ENCODE measurements at regions not wholly inside any gene's neighbourhood (a gene's known extent, or its start where the extent isn't known, plus 50 kb on each side); places are given as distances from the start of the nearest gene placed in this dataset.

DNA sequence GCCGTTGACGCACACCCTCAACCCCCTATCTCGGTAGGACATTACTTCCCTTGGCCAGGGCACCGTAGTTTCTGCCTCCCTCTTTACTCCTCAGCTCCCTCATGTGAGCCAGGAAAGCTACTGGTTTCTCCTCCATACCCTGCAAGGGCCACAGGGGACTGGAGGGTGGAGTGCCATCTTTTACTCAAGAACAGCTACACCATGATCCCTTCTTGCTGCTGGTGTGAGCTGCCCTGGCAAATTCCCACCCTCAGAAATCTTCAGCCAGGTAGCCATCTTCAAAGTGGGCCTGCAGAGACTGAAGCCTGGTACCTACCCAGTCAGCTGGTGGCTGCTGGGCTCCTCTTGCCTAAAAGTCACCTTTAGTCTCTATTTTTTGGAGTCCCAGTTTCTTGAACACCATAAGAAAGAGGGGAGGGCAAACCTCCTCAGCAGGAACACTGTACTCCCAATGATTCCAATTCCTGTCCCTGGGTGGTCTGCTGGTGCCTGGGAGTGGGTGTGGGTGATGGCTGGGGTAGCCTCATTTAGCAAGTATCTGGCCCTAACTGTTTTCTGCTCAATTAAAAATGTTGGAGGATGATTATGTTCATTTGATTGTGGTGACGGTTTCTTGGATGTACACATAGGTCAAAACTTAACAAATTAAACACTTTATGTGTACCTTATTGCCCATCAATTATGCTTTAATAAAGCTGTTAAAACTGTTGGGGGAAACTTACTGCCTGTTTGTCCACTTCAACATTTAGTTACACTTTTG is 105.0 kb upstream of the NPY start:
- TF ChIP-seq EZH2 (IDR thresholded peaks at IDR 0.05; ENCODE audit: insufficient read depth, poor library complexity, severe bottlenecking) (no peak), EZH2phosphoT487 (IDR thresholded peaks at IDR 0.05; ENCODE audit: insufficient read depth, low read depth) (no peak)
